GM12872 (cell line): ENCODE measurements at regions not wholly inside any gene's neighbourhood (a gene's known extent, or its start where the extent isn't known, plus 50 kb on each side); places are given as distances from the start of the nearest gene placed in this dataset.

ENCODE experiments used
- CTCF ChIP-seq: IDR thresholded peaks from 3 replicates; pipeline ENCODE4 v1.5.1; 2011; ENCODE audit warnings: low read depth, mild to moderate bottlenecking, low read length, moderate library complexity; ENCODE audit not compliant: insufficient read depth

GRCh38 chr12:30385706-30386105 lies 310.0 kb downstream of the IPO8 start:
- TF ChIP-seq CTCF: no peak

- no peak for TF ChIP-seq CTCF
Measured at GRCh38 chr12:30384976-30385375, 310.7 kb downstream of the IPO8 start.

GRCh38 chr12:30378307-30378706 lies 317.4 kb downstream of the IPO8 start:
- no peak for TF ChIP-seq CTCF

- no peak for TF ChIP-seq CTCF
Measured at GRCh38 chr12:30364822-30365221, 330.8 kb downstream of the IPO8 start.

- no peak for TF ChIP-seq CTCF
Measured at GRCh38 chr12:30361145-30361544, 334.5 kb downstream of the IPO8 start.

- TF ChIP-seq CTCF: no peak
Measured at GRCh38 chr12:30358671-30359070, 337.0 kb downstream of the IPO8 start.

- no peak for TF ChIP-seq CTCF
Measured at GRCh38 chr12:30357766-30358490, 337.7 kb downstream of the IPO8 start.
